Loucy (cell line): ENCODE measurements at regions not wholly inside any gene's neighbourhood (a gene's known extent, or its start where the extent isn't known, plus 50 kb on each side); places are given as distances from the start of the nearest gene placed in this dataset.

Source experiments
- H2AFZ ChIP-seq: fragments of 200-600 bp; sonication (generic); 2 replicates; pipeline ENCODE4 v1.6.0; 2016; ENCODE audit warnings: antibody characterized with exemption, mild to moderate bottlenecking, low read length, moderate library complexity
- H3F3A ChIP-seq: fragments of 200-600 bp; 2 replicates; pipeline ENCODE4 v1.6.0; 2016; ENCODE audit warnings: antibody characterized with exemption, low read depth, mild to moderate bottlenecking
- H3K27me3 ChIP-seq: fragments of 200-600 bp; sonication (generic); 2 replicates; pipeline ENCODE4 v1.6.1; 2014; ENCODE audit warnings: low read length, mild to moderate bottlenecking; ENCODE audit not compliant: insufficient read depth, poor library complexity, severe bottlenecking
- H3K36me3 ChIP-seq: fragments of 200-600 bp; sonication (generic); 2 replicates; pipeline ENCODE4 v1.6.1; 2016; ENCODE audit warnings: low read length; ENCODE audit not compliant: insufficient read depth
- H3K4me1 ChIP-seq: fragments of 200-600 bp; sonication (generic); 2 replicates; pipeline ENCODE4 v1.5.1; 2014; ENCODE audit warnings: low read length, mild to moderate bottlenecking; ENCODE audit not compliant: insufficient read depth, poor library complexity, severe bottlenecking
- H3K4me2 ChIP-seq: fragments of 200-600 bp; sonication (generic); 2 replicates; pipeline ENCODE4 v1.6.0; 2014; ENCODE audit warnings: antibody characterized with exemption, low read length, low read depth, mild to moderate bottlenecking; ENCODE audit not compliant: poor library complexity, severe bottlenecking
- H3K4me3 ChIP-seq: fragments of 200-600 bp; sonication (generic); 2 replicates; pipeline ENCODE4 v1.5.1; 2014; ENCODE audit warnings: low read length, mild to moderate bottlenecking, mixed read lengths; ENCODE audit not compliant: poor library complexity, severe bottlenecking
- H3K79me2 ChIP-seq: fragments of 200-600 bp; sonication (generic); 2 replicates; pipeline ENCODE4 v1.6.1; 2014; ENCODE audit warnings: low read length; ENCODE audit not compliant: insufficient read depth
- H3K9ac ChIP-seq: fragments of 200-600 bp; sonication (generic); 2 replicates; pipeline ENCODE4 v1.6.0; 2014; ENCODE audit warnings: mild to moderate bottlenecking, low read depth, low read length, moderate library complexity; ENCODE audit not compliant: poor library complexity, severe bottlenecking
- H3K9me2 ChIP-seq: fragments of 200-600 bp; sonication (generic); replicated peaks from 2 replicates; pipeline ENCODE4 v1.6.1; 2016; ENCODE audit warnings: low read depth, low read length, mixed read lengths
- H3K9me3 ChIP-seq: fragments of 200-600 bp; sonication (generic); 2 replicates; pipeline ENCODE4 v1.6.1; 2014; ENCODE audit warnings: mild to moderate bottlenecking, antibody characterized with exemption, low read length, low read depth; ENCODE audit not compliant: insufficient read depth
- H4K20me1 ChIP-seq: fragments of 200-600 bp; sonication (generic); 2 replicates; pipeline ENCODE4 v1.6.0; 2014; ENCODE audit warnings: antibody characterized with exemption, low read length, mild to moderate bottlenecking; ENCODE audit not compliant: insufficient read depth, poor library complexity, severe bottlenecking
- CTCF ChIP-seq: fragments of 200-600 bp; sonication (generic); conservative IDR thresholded peaks from 2 replicates; pipeline ENCODE4 v1.5.1; 2014; ENCODE audit warnings: mild to moderate bottlenecking, antibody characterized with exemption, low read length
- EZH2phosphoT487 ChIP-seq: fragments of 200-600 bp; IDR thresholded peaks from 2 replicates; pipeline ENCODE4 v1.6.1; 2018; ENCODE audit warnings: antibody characterized with exemption, mild to moderate bottlenecking, moderate library complexity, borderline replicate concordance

GRCh38 chr13:55669051-55669450 is 1471.7 kb upstream of the PRR20A start:
- H3K9me2 ChIP-seq = no peaks in the 10 kb centered on the region
- H3K36me3 ChIP-seq = no peaks in the 10 kb centered on the region
- H3K79me2 ChIP-seq = no peaks in the 10 kb centered on the region
- H3F3A ChIP-seq = no peaks in the 10 kb centered on the region
- no peak for TF ChIP-seq EZH2phosphoT487
- TF ChIP-seq CTCF = no peak
- H4K20me1 ChIP-seq = no peaks in the 10 kb centered on the region
- no peak overlapping the region for H3K4me2 ChIP-seq
- H3K9ac ChIP-seq = no peak overlapping the region
- no peak overlapping the region for H2AFZ ChIP-seq
- H3K27me3 ChIP-seq = no peaks in the 10 kb centered on the region
- H3K9me3 ChIP-seq = no peaks in the 10 kb centered on the region
- H3K4me3 ChIP-seq = no peak overlapping the region
- no peaks in the 10 kb centered on the region for H3K4me1 ChIP-seq

- H3K4me2 ChIP-seq = no peak overlapping the region
- no peaks in the 10 kb centered on the region for H3F3A ChIP-seq
- no peak overlapping the region for H2AFZ ChIP-seq
- no peaks in the 10 kb centered on the region for H3K79me2 ChIP-seq
- no peaks in the 10 kb centered on the region for H4K20me1 ChIP-seq
- H3K9ac ChIP-seq = no peak overlapping the region
- no peaks in the 10 kb centered on the region for H3K27me3 ChIP-seq
- H3K9me3 ChIP-seq = no peaks in the 10 kb centered on the region
- no peak overlapping the region for H3K4me3 ChIP-seq
- H3K4me1 ChIP-seq = no peaks in the 10 kb centered on the region
- no peaks in the 10 kb centered on the region for H3K9me2 ChIP-seq
- no peaks in the 10 kb centered on the region for H3K36me3 ChIP-seq
- TF ChIP-seq CTCF (no peak), EZH2phosphoT487 (no peak)
Measured at GRCh38 chr13:55673910-55674309, 1466.8 kb upstream of the PRR20A start.

- no peak overlapping the region for H3K9ac ChIP-seq
- TF ChIP-seq EZH2phosphoT487 (no peak), CTCF (no peak)
Measured at GRCh38 chr13:55682776-55683175, 1457.9 kb upstream of the PRR20A start.

More at GRCh38 chr13:55682776-55683175, 1457.9 kb upstream of the PRR20A start:
- Histone ChIP-seq H3K27me3 (no peaks in the 10 kb centered on the region), H3K9me2 (no peaks in the 10 kb centered on the region), H3K4me2 (no peak overlapping the region), H3K4me3 (no peak overlapping the region), H3K36me3 (no peaks in the 10 kb centered on the region), H3K4me1 (no peaks in the 10 kb centered on the region), H2AFZ (no peak overlapping the region), H3F3A (no peaks in the 10 kb centered on the region), H4K20me1 (no peaks in the 10 kb centered on the region), H3K79me2 (no peaks in the 10 kb centered on the region), H3K9me3 (no peaks in the 10 kb centered on the region)
